Mesendoderm (in vitro differentiated cells): ENCODE measurements at regions not wholly inside any gene's neighbourhood (a gene's known extent, or its start where the extent isn't known, plus 50 kb on each side); places are given as distances from the start of the nearest gene placed in this dataset.

ENCODE experiments used
- DNase-seq: peaks from one replicate; pipeline ENCODE4 v3.0.0; 2013
- H2AK5ac ChIP-seq: 2 replicates; pipeline ENCODE4 v1.6.1; 2013; ENCODE audit warnings: low read length, inconsistent platforms
- H2BK120ac ChIP-seq: 2 replicates; pipeline ENCODE4 v1.6.1; 2013; ENCODE audit warnings: low read depth, mild to moderate bottlenecking, low read length, moderate library complexity, mixed read lengths
- H2BK15ac ChIP-seq: replicated peaks from 2 replicates; pipeline ENCODE4 v1.6.1; 2013; ENCODE audit warnings: low read depth, mild to moderate bottlenecking, moderate library complexity
- H2BK5ac ChIP-seq: 2 replicates; pipeline ENCODE4 v1.6.1; 2013; ENCODE audit warnings: low read length, inconsistent platforms
- H3K18ac ChIP-seq: 2 replicates; pipeline ENCODE4 v1.6.1; 2013; ENCODE audit warnings: mild to moderate bottlenecking, low read length, mixed read lengths
- H3K23ac ChIP-seq: one replicate; pipeline ENCODE4 v1.6.1; 2013; ENCODE audit warnings: low read length
- H3K27ac ChIP-seq: 2 replicates; pipeline ENCODE4 v1.5.1; 2013; ENCODE audit warnings: low read depth, mild to moderate bottlenecking, inconsistent platforms, low read length, moderate library complexity
- H3K27me3 ChIP-seq: 2 replicates; pipeline ENCODE4 v1.6.1; 2013; ENCODE audit warnings: low read length, control low read depth, mild to moderate bottlenecking, inconsistent platforms; ENCODE audit not compliant: insufficient read depth, poor library complexity
- H3K36me3 ChIP-seq: 2 replicates; pipeline ENCODE4 v1.6.1; 2013; ENCODE audit warnings: low read length, inconsistent platforms; ENCODE audit not compliant: control insufficient read depth, insufficient read depth
- H3K4ac ChIP-seq: one replicate; pipeline ENCODE4 v1.6.1; 2013; ENCODE audit warnings: low read depth, mild to moderate bottlenecking, low read length, moderate library complexity
- H3K4me1 ChIP-seq: 2 replicates; pipeline ENCODE4 v1.6.1; 2013; ENCODE audit warnings: low read depth, low read length, inconsistent platforms; ENCODE audit not compliant: control insufficient read depth
- H3K4me2 ChIP-seq: 2 replicates; pipeline ENCODE4 v1.6.1; 2013; ENCODE audit warnings: low read length
- H3K4me3 ChIP-seq: 2 replicates; pipeline ENCODE4 v1.5.1; 2013; ENCODE audit warnings: mild to moderate bottlenecking, low read length
- H3K56ac ChIP-seq: one replicate; pipeline ENCODE4 v1.6.1; 2013; ENCODE audit warnings: low read length
- H3K79me1 ChIP-seq: 2 replicates; pipeline ENCODE4 v1.6.1; 2013; ENCODE audit warnings: low read length, inconsistent platforms
- H3K79me2 ChIP-seq: 2 replicates; pipeline ENCODE4 v1.6.1; 2013; ENCODE audit warnings: mild to moderate bottlenecking, low read length; ENCODE audit not compliant: control insufficient read depth, insufficient read depth
- H3K9ac ChIP-seq: 2 replicates; pipeline ENCODE4 v1.6.1; 2013; ENCODE audit warnings: low read length, inconsistent platforms
- H4K5ac ChIP-seq: one replicate; pipeline ENCODE4 v1.6.1; 2013; ENCODE audit warnings: low read length
- H4K8ac ChIP-seq: one replicate; pipeline ENCODE4 v1.6.1; 2013; ENCODE audit warnings: low read depth, mild to moderate bottlenecking, control low read depth, low read length, moderate library complexity
- WGBS: extraction: QIAGEN DNeasy Blood & Tissue Kit; methylation state at CpG from one replicate; pipeline ENCODE4 v1.1.7; 2013; ENCODE audit warnings: low lambda C conversion rate, missing lambda C conversion rate; ENCODE audit not compliant: insufficient coverage; ENCODE audit errors: extremely low coverage; 5-methylcytosine and 5-hydroxymethylcytosine counted together

DNA sequence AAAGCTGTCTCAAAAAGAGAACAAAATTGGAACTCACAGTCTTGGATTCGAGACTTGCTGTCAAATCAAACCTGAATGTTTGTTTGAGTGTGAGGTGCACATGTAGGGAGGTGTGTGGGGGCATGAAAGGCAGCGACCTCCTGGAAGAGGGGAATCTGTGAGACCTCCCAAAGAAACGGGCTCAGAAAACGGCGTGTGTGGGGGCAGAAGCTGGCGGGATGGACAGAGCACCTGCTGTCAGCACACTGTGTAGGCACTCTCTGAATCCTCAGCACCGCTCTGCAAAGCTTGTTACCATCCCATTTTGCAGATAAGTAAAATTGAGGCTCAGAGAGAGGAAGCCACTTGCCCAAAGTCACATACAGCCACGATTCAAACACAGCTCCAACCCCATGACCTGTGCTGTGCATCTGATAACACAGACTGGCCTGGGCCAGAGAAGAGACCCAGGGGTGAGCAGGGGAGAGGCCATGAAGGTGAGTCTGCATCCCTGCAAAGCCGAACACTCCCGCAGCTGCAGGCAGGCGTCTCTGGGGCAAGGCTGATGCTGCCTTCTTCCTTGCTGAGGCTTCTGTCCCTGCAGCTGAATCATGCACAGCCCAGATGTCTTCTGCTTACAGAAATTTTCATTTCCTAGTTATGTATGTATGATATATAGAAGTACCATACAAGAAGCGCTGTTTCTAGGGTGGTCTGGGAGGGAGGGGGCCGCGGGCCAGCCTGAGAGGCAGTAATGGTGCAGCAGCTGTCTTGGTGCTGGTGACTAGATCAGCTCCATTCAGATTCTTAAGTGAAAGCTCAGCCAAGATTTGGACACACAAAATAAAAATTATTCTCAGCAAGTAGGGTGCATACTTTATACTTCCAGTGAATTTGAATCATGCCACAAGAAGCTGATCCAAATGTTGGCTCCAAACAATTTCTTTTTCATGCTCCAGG is 67.3 kb upstream of the SHISAL1 start:
- Histone ChIP-seq H2BK120ac (no peak overlapping the region), H3K27ac (no peak overlapping the region), H3K27me3 (no peaks in the 10 kb centered on the region), H3K9ac (no peak overlapping the region), H3K79me2 (no peaks in the 10 kb centered on the region), H4K5ac (no peak overlapping the region), H2BK15ac (no peak overlapping the region), H3K4me1 (no peaks in the 10 kb centered on the region), H3K4me3 (no peak overlapping the region), H3K4ac (no peak overlapping the region), H3K79me1 (no peaks in the 10 kb centered on the region), H3K4me2 (no peak overlapping the region), H2AK5ac (no peak overlapping the region), H3K56ac (no peak overlapping the region), H3K23ac (no peak overlapping the region), H4K8ac (no peak overlapping the region), H3K36me3 (no peaks in the 10 kb centered on the region), H2BK5ac (no peak overlapping the region), H3K18ac (no peak overlapping the region)
- DNase-seq, result no peak
- no CpG with 5 or more reads among the region's 14 CpGs for WGBS

DNA sequence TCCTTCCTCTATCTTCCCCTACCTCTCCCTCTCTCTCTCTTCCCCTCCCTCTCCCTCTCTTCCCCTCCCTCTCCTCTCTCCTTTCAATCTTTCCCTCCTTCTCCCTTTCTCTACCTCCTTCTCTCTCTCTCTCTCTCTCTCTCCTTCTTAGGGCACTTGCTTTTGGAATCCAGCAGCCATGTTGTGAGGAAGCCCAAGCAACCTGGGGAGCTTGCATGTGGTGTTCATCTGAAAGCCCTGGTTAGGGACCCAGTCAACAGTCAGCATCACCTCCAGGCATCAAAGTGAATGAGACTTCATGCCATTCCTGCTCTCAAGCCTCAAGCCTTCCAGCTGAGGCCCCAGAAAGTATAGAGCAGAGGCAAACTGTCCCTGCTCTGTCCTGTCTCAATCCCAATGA is 65.6 kb upstream of the SHISAL1 start:
- no peak overlapping the region for H4K5ac ChIP-seq
- H3K4me3 ChIP-seq, result no peak overlapping the region
- no peak overlapping the region for H3K4me2 ChIP-seq
- no peak overlapping the region for H2AK5ac ChIP-seq
- H3K23ac ChIP-seq, result no peak overlapping the region
- no peak overlapping the region for H2BK5ac ChIP-seq
- H2BK120ac ChIP-seq, result no peak overlapping the region
- H4K8ac ChIP-seq, result no peak overlapping the region
- H2BK15ac ChIP-seq, result no peak overlapping the region
- no peaks in the 10 kb centered on the region for H3K27me3 ChIP-seq
- H3K4me1 ChIP-seq, result no peaks in the 10 kb centered on the region
- no peak overlapping the region for H3K56ac ChIP-seq
- DNase-seq, result no peak
- H3K9ac ChIP-seq, result no peak overlapping the region
- H3K18ac ChIP-seq, result no peak overlapping the region
- H3K79me1 ChIP-seq, result no peaks in the 10 kb centered on the region
- H3K4ac ChIP-seq, result no peak overlapping the region
- H3K79me2 ChIP-seq, result no peaks in the 10 kb centered on the region
- H3K36me3 ChIP-seq, result no peaks in the 10 kb centered on the region
- H3K27ac ChIP-seq, result no peak overlapping the region

DNA sequence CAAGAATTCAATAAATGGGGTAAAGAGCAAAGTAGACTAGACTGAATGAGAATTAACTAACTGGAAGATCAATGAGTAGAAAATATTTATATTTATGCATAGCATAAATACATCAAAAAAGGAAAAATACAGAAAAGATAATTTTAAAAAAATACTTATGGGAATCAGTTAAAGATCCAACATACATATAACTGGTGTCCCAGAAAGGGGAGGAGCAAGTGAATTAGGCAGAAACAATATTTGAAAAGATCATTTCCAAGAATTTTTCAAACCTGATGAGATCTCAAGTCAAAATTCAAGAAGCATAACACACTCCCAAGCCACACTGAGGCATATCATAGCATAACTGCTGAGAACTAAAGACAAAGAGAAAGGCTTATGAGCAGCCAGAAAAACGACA is 62.7 kb upstream of the SHISAL1 start:
- H3K79me2 ChIP-seq, result no peaks in the 10 kb centered on the region
- H3K27me3 ChIP-seq, result no peaks in the 10 kb centered on the region
- no peak overlapping the region for H2AK5ac ChIP-seq
- no peak overlapping the region for H3K4me3 ChIP-seq
- H3K79me1 ChIP-seq, result no peaks in the 10 kb centered on the region
- no peak overlapping the region for H4K8ac ChIP-seq
- no peaks in the 10 kb centered on the region for H3K4me1 ChIP-seq
- H3K36me3 ChIP-seq, result no peaks in the 10 kb centered on the region
- H3K4me2 ChIP-seq, result no peak overlapping the region
- no peak overlapping the region for H3K27ac ChIP-seq
- H3K18ac ChIP-seq, result no peak overlapping the region
- H2BK15ac ChIP-seq, result no peak overlapping the region
- H3K4ac ChIP-seq, result no peak overlapping the region
- H2BK5ac ChIP-seq, result no peak overlapping the region
- H3K23ac ChIP-seq, result no peak overlapping the region
- no peak overlapping the region for H3K56ac ChIP-seq
- no peak overlapping the region for H2BK120ac ChIP-seq
- DNase-seq, result no peak
- no CpG with 5 or more reads among the region's 1 CpG for WGBS
- H4K5ac ChIP-seq, result no peak overlapping the region
- no peak overlapping the region for H3K9ac ChIP-seq

DNA sequence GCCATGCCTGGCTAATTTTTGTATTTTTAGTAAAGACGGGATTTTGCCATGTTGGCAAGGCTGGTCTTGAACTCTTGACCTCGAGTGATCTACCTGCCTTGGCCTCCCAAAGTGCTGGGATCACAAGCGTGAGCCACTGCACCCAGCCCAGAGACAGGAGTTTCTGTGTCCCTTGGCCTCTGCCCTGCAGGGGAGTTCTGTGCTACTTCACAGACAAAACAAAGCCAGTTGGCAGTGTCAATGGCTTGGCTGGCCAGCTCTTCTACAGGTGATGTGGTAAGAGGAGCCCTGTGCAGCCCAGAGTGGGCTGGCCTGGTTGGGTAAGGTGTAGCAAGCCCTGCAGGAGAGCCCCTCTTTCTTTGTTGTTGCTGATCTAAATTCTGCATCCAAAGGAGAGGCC is 60.5 kb upstream of the SHISAL1 start:
- Histone ChIP-seq H3K4me2 (no peak overlapping the region), H3K4ac (no peak overlapping the region), H2BK5ac (no peak overlapping the region)

DNA sequence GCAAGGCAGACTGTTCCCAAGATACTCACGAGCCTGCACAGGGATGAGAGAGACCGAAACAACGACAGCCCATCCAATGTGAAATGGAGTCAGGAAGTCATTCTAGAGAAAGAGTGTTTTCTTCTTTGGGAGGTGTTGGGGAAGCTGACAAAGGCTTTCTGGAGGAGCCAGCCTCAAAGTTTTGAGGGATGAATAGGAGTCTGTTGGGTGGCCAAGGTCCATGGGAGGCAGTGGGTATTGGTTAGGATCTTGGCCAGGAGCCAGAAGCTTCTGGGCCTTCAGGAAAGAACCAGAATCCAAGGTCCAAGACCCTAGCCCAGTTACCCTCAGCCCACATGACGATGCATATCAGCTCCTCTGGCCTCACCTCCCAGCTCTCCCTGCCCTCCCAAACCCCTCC is 59.9 kb upstream of the SHISAL1 start:
- no CpG with 5 or more reads among the region's 4 CpGs for WGBS
- no peak overlapping the region for H3K18ac ChIP-seq
- H4K5ac ChIP-seq, result no peak overlapping the region
- no peak overlapping the region for H3K9ac ChIP-seq
- H3K4ac ChIP-seq, result no peak overlapping the region
- no peak overlapping the region for H3K27ac ChIP-seq
- no peaks in the 10 kb centered on the region for H3K36me3 ChIP-seq
- DNase-seq, result no peak
- H2BK5ac ChIP-seq, result no peak overlapping the region
- H4K8ac ChIP-seq, result no peak overlapping the region
- H3K4me1 ChIP-seq, result no peaks in the 10 kb centered on the region
- H3K4me2 ChIP-seq, result no peak overlapping the region
- no peaks in the 10 kb centered on the region for H3K27me3 ChIP-seq
- H2BK15ac ChIP-seq, result no peak overlapping the region
- H2BK120ac ChIP-seq, result no peak overlapping the region
- H3K79me1 ChIP-seq, result no peaks in the 10 kb centered on the region
- H2AK5ac ChIP-seq, result no peak overlapping the region
- no peak overlapping the region for H3K56ac ChIP-seq
- no peak overlapping the region for H3K23ac ChIP-seq
- H3K79me2 ChIP-seq, result no peaks in the 10 kb centered on the region
- no peak overlapping the region for H3K4me3 ChIP-seq

More for the DNA sequence above, 60.5 kb upstream of the SHISAL1 start:
- Histone ChIP-seq H3K23ac (no peak overlapping the region), H3K27ac (no peak overlapping the region), H3K36me3 (no peaks in the 10 kb centered on the region), H2BK120ac (no peak overlapping the region), H3K79me1 (no peaks in the 10 kb centered on the region), H3K4me3 (no peak overlapping the region), H4K5ac (no peak overlapping the region), H3K18ac (no peak overlapping the region), H2BK15ac (no peak overlapping the region), H3K79me2 (no peaks in the 10 kb centered on the region), H3K9ac (no peak overlapping the region), H2AK5ac (no peak overlapping the region), H4K8ac (no peak overlapping the region), H3K4me1 (no peaks in the 10 kb centered on the region), H3K56ac (no peak overlapping the region), H3K27me3 (no peaks in the 10 kb centered on the region)
- no peak for DNase-seq
- no CpG with 5 or more reads among the region's 3 CpGs for WGBS
